Activated CD4-positive, alpha-beta T cell treated with anti-CD3 and anti-CD28 coated beads, Interleukin-2, amount 10 ng/mL, durations not matched to agents 24 days and 14 days (primary cell): ENCODE measurements at regions not wholly inside any gene's neighbourhood (a gene's known extent, or its start where the extent isn't known, plus 50 kb on each side); places are given as distances from the start of the nearest gene placed in this dataset.

Experiments used
- DNase-seq: peaks from one replicate; pipeline ENCODE4 v3.0.0; 2022
- H3K27ac Mint-ChIP-seq: one replicate; pipeline ENCODE4 v1.8.0; 2022; ENCODE audit warnings: mild to moderate bottlenecking, mixed read lengths
- H3K27me3 Mint-ChIP-seq: one replicate; pipeline ENCODE4 v1.8.0; 2022; ENCODE audit warnings: mixed read lengths
- H3K36me3 Mint-ChIP-seq: one replicate; pipeline ENCODE4 v1.8.0; 2022; ENCODE audit warnings: low read depth, mild to moderate bottlenecking, mixed read lengths
- H3K4me1 Mint-ChIP-seq: one replicate; pipeline ENCODE4 v1.8.0; 2021; ENCODE audit warnings: mixed read lengths
- H3K4me3 Mint-ChIP-seq: one replicate; pipeline ENCODE4 v1.8.0; 2022; ENCODE audit warnings: mild to moderate bottlenecking, moderate library complexity, mixed read lengths
- H3K9me3 Mint-ChIP-seq: one replicate; pipeline ENCODE4 v1.8.0; 2021; ENCODE audit warnings: mixed read lengths
- intact Hi-C: fragments of 100-400 bp; cut with micrococcal nuclease; formaldehyde crosslinking; loops from one replicate; pipeline ENCODE4 v1.15.1; 2023

- DNase-seq = no peak
- intact Hi-C loops = no loop called here
- Mint-ChIP-seq H3K27ac (no peak overlapping the region), H3K4me1 (no peaks in the 10 kb centered on the region), H3K9me3 (no peaks in the 10 kb centered on the region), H3K4me3 (no peak overlapping the region), H3K36me3 (no peaks in the 10 kb centered on the region), H3K27me3 (no peaks in the 10 kb centered on the region)
These were observed 167.1 kb upstream of the DOK6 start for GRCh38 chr18:69233465-69234054.

- Mint-ChIP-seq H3K27ac (no peak overlapping the region), H3K36me3 (no peaks in the 10 kb centered on the region), H3K4me3 (no peak overlapping the region), H3K9me3 (no peaks in the 10 kb centered on the region), H3K27me3 (no peaks in the 10 kb centered on the region), H3K4me1 (no peaks in the 10 kb centered on the region)
- intact Hi-C loops = no loop called here
- no peak for DNase-seq
These were observed 160.6 kb upstream of the DOK6 start for GRCh38 chr18:69239849-69240674.

GRCh38 chr18:69246027-69246426, 154.7 kb upstream of the DOK6 start:
- DNase-seq = no peak
- no peaks in the 10 kb centered on the region for H3K27me3 Mint-ChIP-seq
- H3K9me3 Mint-ChIP-seq = no peaks in the 10 kb centered on the region
- H3K36me3 Mint-ChIP-seq = no peaks in the 10 kb centered on the region
- intact Hi-C loops = no loop called here
- H3K4me1 Mint-ChIP-seq = no peaks in the 10 kb centered on the region
- H3K4me3 Mint-ChIP-seq = no peak overlapping the region
- no peak overlapping the region for H3K27ac Mint-ChIP-seq

- no peaks in the 10 kb centered on the region for H3K27me3 Mint-ChIP-seq
- no peaks in the 10 kb centered on the region for H3K9me3 Mint-ChIP-seq
- H3K27ac Mint-ChIP-seq = no peak overlapping the region
- H3K36me3 Mint-ChIP-seq = no peaks in the 10 kb centered on the region
- intact Hi-C loops = no loop called here
- DNase-seq = no peak
- no peaks in the 10 kb centered on the region for H3K4me1 Mint-ChIP-seq
- no peak overlapping the region for H3K4me3 Mint-ChIP-seq
These were observed 150.2 kb upstream of the DOK6 start for GRCh38 chr18:69250305-69251151.

- intact Hi-C loops = no loop called here
- H3K9me3 Mint-ChIP-seq = peaks cover 3% of the 10 kb centered on the region
- no peak overlapping the region for H3K27ac Mint-ChIP-seq
- no peaks in the 10 kb centered on the region for H3K4me1 Mint-ChIP-seq
- H3K27me3 Mint-ChIP-seq = no peaks in the 10 kb centered on the region
- no peak overlapping the region for H3K4me3 Mint-ChIP-seq
- no peaks in the 10 kb centered on the region for H3K36me3 Mint-ChIP-seq
- no peak for DNase-seq
These were observed 142.7 kb upstream of the DOK6 start for GRCh38 chr18:69257861-69258458.

- DNase-seq = no peak
- Mint-ChIP-seq H3K4me3 (no peak overlapping the region), H3K27ac (no peak overlapping the region), H3K36me3 (no peaks in the 10 kb centered on the region), H3K4me1 (no peaks in the 10 kb centered on the region), H3K27me3 (no peaks in the 10 kb centered on the region), H3K9me3 (peaks cover 3% of the 10 kb centered on the region)
- intact Hi-C loops = no loop called here
These were observed 141.4 kb upstream of the DOK6 start for GRCh38 chr18:69259282-69259681.

- DNase-seq = no peak
- H3K9me3 Mint-ChIP-seq = peaks cover 3% of the 10 kb centered on the region
- no peak overlapping the region for H3K4me3 Mint-ChIP-seq
- H3K27ac Mint-ChIP-seq = no peak overlapping the region
- intact Hi-C loops = no loop called here
- no peaks in the 10 kb centered on the region for H3K36me3 Mint-ChIP-seq
- no peaks in the 10 kb centered on the region for H3K27me3 Mint-ChIP-seq
- H3K4me1 Mint-ChIP-seq = no peaks in the 10 kb centered on the region
These were observed 139.3 kb upstream of the DOK6 start for GRCh38 chr18:69261406-69261805.

GRCh38 chr18:69265656-69266055, 135.0 kb upstream of the DOK6 start:
- intact Hi-C loops = no loop called here
- Mint-ChIP-seq H3K4me3 (no peak overlapping the region), H3K36me3 (no peaks in the 10 kb centered on the region), H3K27me3 (no peaks in the 10 kb centered on the region), H3K9me3 (peaks cover 8% of the 10 kb centered on the region), H3K4me1 (no peaks in the 10 kb centered on the region), H3K27ac (no peak overlapping the region)
- DNase-seq = no peak

GRCh38 chr18:69267895-69268294, 132.8 kb upstream of the DOK6 start:
- Mint-ChIP-seq H3K36me3 (no peaks in the 10 kb centered on the region), H3K4me1 (no peaks in the 10 kb centered on the region), H3K9me3 (peaks cover 8% of the 10 kb centered on the region), H3K27ac (no peak overlapping the region), H3K4me3 (no peak overlapping the region), H3K27me3 (no peaks in the 10 kb centered on the region)
- intact Hi-C loops = no loop called here
- DNase-seq = no peak

GRCh38 chr18:69282371-69282770, 118.3 kb upstream of the DOK6 start:
- Mint-ChIP-seq H3K9me3 (no peaks in the 10 kb centered on the region), H3K4me3 (no peak overlapping the region), H3K27ac (no peak overlapping the region), H3K4me1 (no peaks in the 10 kb centered on the region), H3K36me3 (no peaks in the 10 kb centered on the region), H3K27me3 (no peaks in the 10 kb centered on the region)
- intact Hi-C loops = no loop called here
- DNase-seq = no peak

- intact Hi-C loops = no loop called here
- Mint-ChIP-seq H3K27me3 (no peaks in the 10 kb centered on the region), H3K27ac (no peak overlapping the region), H3K4me3 (no peak overlapping the region), H3K9me3 (no peaks in the 10 kb centered on the region), H3K4me1 (no peaks in the 10 kb centered on the region), H3K36me3 (no peaks in the 10 kb centered on the region)
- DNase-seq = no peak
These were observed 109.6 kb upstream of the DOK6 start for GRCh38 chr18:69291044-69291443.

GRCh38 chr18:69291755-69292154, 108.9 kb upstream of the DOK6 start:
- Mint-ChIP-seq H3K27ac (no peak overlapping the region), H3K4me1 (no peaks in the 10 kb centered on the region), H3K4me3 (no peak overlapping the region), H3K9me3 (no peaks in the 10 kb centered on the region), H3K27me3 (no peaks in the 10 kb centered on the region), H3K36me3 (no peaks in the 10 kb centered on the region)
- intact Hi-C loops = no loop called here
- DNase-seq = no peak

GRCh38 chr18:69300185-69300584, 100.5 kb upstream of the DOK6 start:
- intact Hi-C loops = no loop called here
- Mint-ChIP-seq H3K27me3 (no peaks in the 10 kb centered on the region), H3K36me3 (no peaks in the 10 kb centered on the region), H3K4me3 (no peak overlapping the region), H3K4me1 (no peaks in the 10 kb centered on the region), H3K27ac (no peak overlapping the region), H3K9me3 (no peaks in the 10 kb centered on the region)
- DNase-seq = no peak

- DNase-seq = no peak
- Mint-ChIP-seq H3K27ac (no peak overlapping the region), H3K27me3 (no peaks in the 10 kb centered on the region), H3K4me3 (no peak overlapping the region), H3K4me1 (no peaks in the 10 kb centered on the region), H3K36me3 (no peaks in the 10 kb centered on the region), H3K9me3 (no peaks in the 10 kb centered on the region)
- intact Hi-C loops = no loop called here
These were observed 92.1 kb upstream of the DOK6 start for GRCh38 chr18:69308619-69309018.
